ENCODE measurements at regions not wholly inside any gene's neighbourhood (a gene's known extent, or its start where the extent isn't known, plus 50 kb on each side); places are given as distances from the start of the nearest gene placed in this dataset.

- H3K4me1 ChIP-seq = no peaks in the 10 kb centered on the region
- no peaks in the 10 kb centered on the region for H3K36me3 ChIP-seq
- DNase-seq = no peak
- TF ChIP-seq CTCF (IDR thresholded peaks at IDR 0.05; ENCODE audit: borderline replicate concordance) = no peak
- H3K4me3 ChIP-seq = no peak overlapping the region
- no peak overlapping the region for H3K27ac ChIP-seq (replicated peaks)
- peaks cover 11% of the 10 kb centered on the region for H3K9me3 ChIP-seq (replicated peaks)
- H3K27me3 ChIP-seq (ENCODE audit: low read depth) = peaks cover 6% of the 10 kb centered on the region
- intact Hi-C loops (cut with micrococcal nuclease) = no loop called here
These were observed 304.0 kb downstream of the TMEM114 start for GRCh38 chr16:8286348-8286747.

- Histone ChIP-seq H3K4me1 (no peaks in the 10 kb centered on the region), H3K4me3 (no peak overlapping the region), H3K27me3 (ENCODE audit: low read depth) (no peaks in the 10 kb centered on the region), H3K36me3 (no peaks in the 10 kb centered on the region), H3K9me3 (replicated peaks) (peaks cover 11% of the 10 kb centered on the region), H3K27ac (replicated peaks) (no peak overlapping the region)
- no peak for TF ChIP-seq CTCF (IDR thresholded peaks at IDR 0.05; ENCODE audit: borderline replicate concordance)
- DNase-seq = no peak
- intact Hi-C loops (cut with micrococcal nuclease) = no loop called here
These were observed 307.1 kb downstream of the TMEM114 start for GRCh38 chr16:8283195-8283594.

- TF ChIP-seq CTCF (IDR thresholded peaks at IDR 0.05; ENCODE audit: borderline replicate concordance) = no peak
- H3K36me3 ChIP-seq = no peaks in the 10 kb centered on the region
- H3K9me3 ChIP-seq (replicated peaks) = peaks cover under 1% of the 10 kb centered on the region
These were observed 312.2 kb downstream of the TMEM114 start for GRCh38 chr16:8278031-8278580.

GRCh38 chr16:8271344-8271743 lies 319.0 kb downstream of the TMEM114 start:
- TF ChIP-seq CTCF (IDR thresholded peaks at IDR 0.05; ENCODE audit: borderline replicate concordance) = no peak
- Histone ChIP-seq H3K9me3 (replicated peaks) (peaks cover 23% of the 10 kb centered on the region), H3K4me1 (no peaks in the 10 kb centered on the region), H3K36me3 (no peaks in the 10 kb centered on the region), H3K27ac (replicated peaks) (no peak overlapping the region), H3K4me3 (no peak overlapping the region), H3K27me3 (ENCODE audit: low read depth) (no peaks in the 10 kb centered on the region)
- intact Hi-C loops (cut with micrococcal nuclease) = no loop called here
- no peak for DNase-seq

More at GRCh38 chr16:8278031-8278580, 312.2 kb downstream of the TMEM114 start:
- Histone ChIP-seq H3K4me3 (no peak overlapping the region), H3K27ac (replicated peaks) (no peak overlapping the region), H3K27me3 (ENCODE audit: low read depth) (no peaks in the 10 kb centered on the region), H3K4me1 (no peaks in the 10 kb centered on the region)
- DNase-seq = no peak
- intact Hi-C loops (cut with micrococcal nuclease) = no loop called here

GRCh38 chr16:8262299-8262698 lies 328.0 kb downstream of the TMEM114 start:
- H3K27ac ChIP-seq (replicated peaks) = no peak overlapping the region
- no peaks in the 10 kb centered on the region for H3K36me3 ChIP-seq
- no peak overlapping the region for H3K4me3 ChIP-seq
- no peaks in the 10 kb centered on the region for H3K4me1 ChIP-seq
- no peaks in the 10 kb centered on the region for H3K27me3 ChIP-seq (ENCODE audit: low read depth)
- DNase-seq = no peak
- intact Hi-C loops (cut with micrococcal nuclease) = no loop called here
- peaks cover 1% of the 10 kb centered on the region for H3K9me3 ChIP-seq (replicated peaks)
- no peak for TF ChIP-seq CTCF (IDR thresholded peaks at IDR 0.05; ENCODE audit: borderline replicate concordance)
